Esophagus squamous epithelium (tissue), 4 donors: ENCODE measurements at regions not wholly inside any gene's neighbourhood (a gene's known extent, or its start where the extent isn't known, plus 50 kb on each side); places are given as distances from the start of the nearest gene placed in this dataset.

Experiments used
- POLR2A ChIP-seq, 4 donors: fragments of 450-650 bp; IDR thresholded peaks; one replicate each; pipeline ENCODE4 v1.6.1; 2017; ENCODE audit warnings: antibody characterized with exemption in 4 of 4, mild to moderate bottlenecking in 4 of 4, moderate library complexity in 3 of 4
- TF ChIP-seq, protein P1 (sequence below), 6 experiments: fragments of 450-650 bp in 4 of 6; fragments of 200-600 bp in 2 of 6; sonication (generic) in 2 of 6; IDR thresholded peaks; one replicate each; pipeline ENCODE4 v1.5.1; 2016 to 2019; ENCODE audit warnings: antibody characterized with exemption in 6 of 6, mild to moderate bottlenecking in 4 of 6, moderate library complexity in 4 of 6

DNA sequence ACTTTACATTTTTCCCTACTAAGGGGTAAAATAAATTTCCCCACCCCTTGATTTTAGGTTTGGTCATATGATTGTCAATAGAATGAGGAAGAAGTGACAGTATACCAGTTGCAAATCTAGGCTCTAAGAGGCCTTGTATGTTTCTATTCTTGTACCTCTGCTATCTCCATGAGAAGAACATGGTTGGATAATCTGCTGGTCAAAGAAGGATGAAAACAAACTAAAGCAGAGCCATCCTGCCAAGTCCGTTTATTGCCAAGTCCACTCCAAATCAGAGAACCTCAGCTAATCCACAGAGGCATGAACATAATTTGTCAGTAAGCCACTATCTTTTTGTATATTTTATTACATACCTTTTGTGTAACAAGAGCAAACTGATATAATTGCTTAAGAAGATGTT is 98.0 kb downstream of the CRPPA start:
- TF ChIP-seq, protein P1, sequence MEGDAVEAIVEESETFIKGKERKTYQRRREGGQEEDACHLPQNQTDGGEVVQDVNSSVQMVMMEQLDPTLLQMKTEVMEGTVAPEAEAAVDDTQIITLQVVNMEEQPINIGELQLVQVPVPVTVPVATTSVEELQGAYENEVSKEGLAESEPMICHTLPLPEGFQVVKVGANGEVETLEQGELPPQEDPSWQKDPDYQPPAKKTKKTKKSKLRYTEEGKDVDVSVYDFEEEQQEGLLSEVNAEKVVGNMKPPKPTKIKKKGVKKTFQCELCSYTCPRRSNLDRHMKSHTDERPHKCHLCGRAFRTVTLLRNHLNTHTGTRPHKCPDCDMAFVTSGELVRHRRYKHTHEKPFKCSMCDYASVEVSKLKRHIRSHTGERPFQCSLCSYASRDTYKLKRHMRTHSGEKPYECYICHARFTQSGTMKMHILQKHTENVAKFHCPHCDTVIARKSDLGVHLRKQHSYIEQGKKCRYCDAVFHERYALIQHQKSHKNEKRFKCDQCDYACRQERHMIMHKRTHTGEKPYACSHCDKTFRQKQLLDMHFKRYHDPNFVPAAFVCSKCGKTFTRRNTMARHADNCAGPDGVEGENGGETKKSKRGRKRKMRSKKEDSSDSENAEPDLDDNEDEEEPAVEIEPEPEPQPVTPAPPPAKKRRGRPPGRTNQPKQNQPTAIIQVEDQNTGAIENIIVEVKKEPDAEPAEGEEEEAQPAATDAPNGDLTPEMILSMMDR (IDR thresholded peaks at IDR 0.05) = no peak
- no peak for TF ChIP-seq POLR2A (IDR thresholded peaks at IDR 0.05)
